GM21381 (cell line): ENCODE measurements at regions not wholly inside any gene's neighbourhood (a gene's known extent, or its start where the extent isn't known, plus 50 kb on each side); places are given as distances from the start of the nearest gene placed in this dataset.

Experiments
- ATAC-seq: cut with Tn5 transposase; IDR thresholded peaks from one replicate; pipeline ENCODE4 v1.9.1; 2021; ENCODE audit warnings: mild to moderate bottlenecking, moderate library complexity; ENCODE audit not compliant: unreplicated experiment

- no peak for ATAC-seq
Measured at GRCh38 chr7:25789701-25790640, 362.0 kb upstream of the NFE2L3 start.

DNA sequence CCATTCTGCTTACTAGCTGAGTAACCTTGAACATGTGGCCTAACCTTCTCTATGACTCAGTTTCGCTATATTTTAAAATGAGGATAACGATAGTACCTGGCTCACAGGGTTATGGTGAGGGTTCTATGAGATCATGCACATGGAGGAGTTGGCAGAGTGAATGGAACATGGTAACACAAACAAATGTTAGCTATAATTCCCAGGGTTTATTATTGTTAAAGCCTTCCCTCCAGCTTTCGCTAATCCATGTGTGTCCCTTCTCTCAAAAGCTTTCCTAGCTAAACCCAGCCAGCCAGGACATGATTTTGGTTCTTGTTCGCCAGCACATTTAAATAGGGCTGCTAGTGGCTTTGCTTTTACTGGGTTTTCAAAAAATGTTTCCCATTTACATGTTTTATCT is 361.0 kb upstream of the NFE2L3 start:
- no peak for ATAC-seq

- no peak for ATAC-seq
Measured at GRCh38 chr7:25792586-25792985, 359.4 kb upstream of the NFE2L3 start.

- no peak for ATAC-seq
Measured at GRCh38 chr7:25795824-25796235, 356.2 kb upstream of the NFE2L3 start.

- no peak for ATAC-seq
Measured at GRCh38 chr7:25798344-25798743, 353.7 kb upstream of the NFE2L3 start.

- no peak for ATAC-seq
Measured at GRCh38 chr7:25801214-25801613, 350.8 kb upstream of the NFE2L3 start.

DNA sequence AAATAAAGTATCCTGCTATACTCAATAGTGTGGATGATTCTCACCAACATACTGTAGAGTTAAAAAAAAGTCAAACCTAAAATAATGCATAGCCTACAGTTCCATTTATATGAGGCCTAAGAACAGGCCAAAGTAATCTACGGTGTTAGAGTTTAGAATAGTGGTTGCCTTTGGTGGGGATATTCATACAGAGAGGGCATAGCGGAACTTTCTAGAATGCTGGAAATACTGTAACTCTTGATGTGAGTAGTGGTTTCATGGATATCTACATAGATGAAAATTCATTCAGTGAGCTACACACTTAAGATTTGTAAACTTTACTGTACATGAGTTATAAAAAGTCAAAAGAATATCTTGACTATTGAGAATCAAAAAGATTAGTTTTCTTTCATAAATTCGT is 349.9 kb upstream of the NFE2L3 start:
- no peak for ATAC-seq

- ATAC-seq = no peak
Measured at GRCh38 chr7:25802473-25802872, 349.5 kb upstream of the NFE2L3 start.

- no peak for ATAC-seq
Measured at GRCh38 chr7:25803117-25803887, 348.7 kb upstream of the NFE2L3 start.

DNA sequence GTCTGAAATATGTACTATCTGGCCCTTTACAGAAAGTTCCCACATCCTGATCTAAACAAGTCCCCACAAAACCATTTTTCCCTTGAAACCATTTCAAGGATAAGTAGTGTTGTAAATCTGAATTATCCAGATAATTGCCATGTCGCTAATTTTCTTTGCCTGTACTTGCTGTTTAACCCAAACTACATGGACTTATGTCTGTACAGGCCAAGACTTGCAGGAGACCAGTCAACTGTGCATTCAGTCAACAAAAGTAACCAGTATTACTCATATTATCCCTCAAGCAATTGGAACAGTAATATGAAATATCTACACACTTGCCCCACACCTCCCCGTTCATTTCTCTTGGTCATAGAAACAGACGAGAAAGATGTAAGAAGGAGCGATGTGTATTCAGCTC is 347.8 kb upstream of the NFE2L3 start:
- ATAC-seq = no peak

DNA sequence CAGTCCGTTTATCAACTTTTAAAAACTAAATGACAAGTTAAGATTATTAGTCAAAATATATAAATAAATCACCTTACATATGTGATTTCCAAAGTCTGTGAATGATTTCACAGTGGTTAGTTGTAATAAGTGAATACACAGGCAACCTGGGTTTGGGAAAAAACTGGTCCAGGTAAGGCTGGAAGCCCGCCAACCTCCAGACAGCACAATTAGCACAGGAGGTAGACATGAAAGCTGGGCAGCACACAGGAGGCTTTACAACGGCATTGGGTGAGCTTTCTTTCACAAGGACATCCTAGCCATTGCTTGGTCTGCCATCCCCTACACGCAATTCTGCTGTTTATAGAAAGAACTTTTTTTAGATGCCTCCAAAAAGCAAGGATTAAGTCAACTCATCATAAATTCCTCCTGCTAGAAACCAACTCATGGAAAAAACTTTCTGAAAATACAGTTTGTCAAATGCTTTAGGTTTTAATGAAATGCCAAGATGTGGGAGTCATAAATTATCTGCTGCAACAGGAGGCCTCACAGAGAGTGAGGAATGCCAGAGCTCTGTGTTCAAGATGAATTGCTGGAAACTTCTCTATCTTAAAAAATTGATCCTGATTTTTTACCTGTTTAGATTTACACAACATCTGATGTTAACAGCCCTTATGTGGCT is 346.8 kb upstream of the NFE2L3 start:
- no peak for ATAC-seq

DNA sequence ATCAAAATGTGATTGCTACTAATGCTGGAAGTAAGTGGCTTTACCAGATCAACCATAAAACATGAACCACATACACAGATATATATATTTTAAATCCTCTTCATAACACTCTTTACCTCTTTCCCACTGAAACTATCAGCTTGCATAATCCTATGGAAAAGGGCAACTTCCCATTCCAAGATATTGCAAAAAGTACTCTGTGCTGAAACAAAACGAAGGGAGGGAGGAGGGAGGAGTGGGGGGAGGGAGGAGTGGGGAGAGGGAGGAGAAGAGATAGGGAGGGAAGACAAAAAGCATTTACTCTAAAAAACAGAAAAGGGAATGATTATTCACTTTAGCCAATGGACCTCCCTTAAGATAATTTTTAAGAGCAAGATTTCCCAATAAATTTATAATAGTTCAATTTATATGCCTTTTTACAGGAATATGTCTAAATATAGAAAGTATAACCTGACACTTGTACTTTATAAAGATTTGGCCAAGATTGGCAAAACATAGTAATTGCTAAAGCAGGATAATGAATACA is 344.8 kb upstream of the NFE2L3 start:
- ATAC-seq = no peak

- no peak for ATAC-seq
Measured at GRCh38 chr7:25809441-25809840, 342.6 kb upstream of the NFE2L3 start.

DNA sequence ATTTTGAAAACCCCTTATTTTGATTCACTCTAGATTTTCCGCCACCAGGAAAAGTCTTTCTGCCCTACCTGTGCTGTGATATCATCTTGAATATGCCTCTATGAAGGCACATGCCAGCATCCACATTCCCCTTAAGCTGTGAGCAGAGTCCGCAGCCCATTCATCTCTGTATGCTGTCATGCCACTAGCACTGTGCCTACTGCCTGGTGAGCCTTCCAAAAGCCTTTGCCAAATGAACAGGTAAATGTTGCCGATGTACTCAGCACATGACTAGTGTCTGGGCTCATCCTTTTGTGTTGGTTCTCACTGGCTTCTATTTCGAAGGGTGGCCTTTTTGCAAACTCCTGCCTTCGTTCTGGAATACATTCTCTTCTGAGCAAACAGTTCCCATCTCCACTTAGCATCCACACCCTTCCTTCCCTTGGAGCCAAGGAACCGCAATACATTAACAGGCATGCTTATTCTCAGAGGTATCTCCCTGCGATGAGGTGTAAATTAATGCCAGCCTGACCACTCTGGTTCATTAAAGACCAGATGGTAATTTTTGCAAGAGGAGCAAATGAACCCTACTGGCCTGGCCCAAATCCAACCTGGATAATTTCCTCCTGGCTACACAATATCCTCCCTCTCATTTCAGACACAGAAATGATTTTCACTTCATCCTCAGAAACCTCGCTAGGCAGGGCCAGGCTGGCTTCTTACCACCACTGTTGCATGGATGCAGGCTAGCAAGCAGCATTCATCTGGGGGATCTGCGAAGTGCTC is 339.7 kb upstream of the NFE2L3 start:
- ATAC-seq = no peak

GRCh38 chr7:25813381-25813780 is 338.6 kb upstream of the NFE2L3 start:
- no peak for ATAC-seq

DNA sequence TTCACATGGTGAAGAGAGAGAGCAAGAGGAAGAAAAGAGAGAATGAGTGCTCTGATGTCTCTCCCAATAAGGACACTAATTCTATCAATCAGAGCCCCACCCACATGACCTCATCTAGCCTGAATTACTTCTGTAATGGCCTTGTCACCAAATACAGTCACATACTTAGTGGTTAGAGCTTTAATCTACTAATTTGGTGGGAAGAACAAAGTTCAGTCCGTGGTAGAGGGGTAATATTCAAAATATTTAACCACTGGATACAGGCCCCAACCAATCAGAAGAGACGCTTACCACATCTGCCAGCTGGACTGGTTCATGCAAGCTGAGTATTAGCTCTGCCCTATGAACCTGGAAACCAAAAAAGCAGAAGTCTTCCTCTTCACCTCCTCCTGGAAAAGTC is 336.3 kb upstream of the NFE2L3 start:
- no peak for ATAC-seq

GRCh38 chr7:25820432-25821040 is 331.5 kb upstream of the NFE2L3 start:
- ATAC-seq = no peak

GRCh38 chr7:25821225-25821624 is 330.8 kb upstream of the NFE2L3 start:
- ATAC-seq = no peak

DNA sequence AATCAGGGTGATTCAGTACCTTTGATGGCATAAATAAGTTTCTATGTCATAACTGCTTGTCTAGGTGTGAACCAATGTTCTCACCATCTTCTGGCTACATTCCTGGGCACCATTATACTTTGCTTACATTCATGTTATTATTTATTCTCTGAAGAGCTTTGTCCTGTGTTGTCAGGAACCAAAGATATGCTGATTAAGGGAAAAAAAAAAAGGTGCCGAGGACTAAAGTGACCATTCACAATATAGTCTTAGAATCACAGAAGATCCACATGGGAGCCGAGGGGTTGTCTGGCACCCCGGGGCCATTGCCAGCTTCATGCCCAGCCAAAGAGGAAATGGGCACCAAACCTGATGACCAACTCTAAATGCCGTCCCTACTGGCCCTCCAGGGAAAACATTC is 329.2 kb upstream of the NFE2L3 start:
- ATAC-seq = no peak

DNA sequence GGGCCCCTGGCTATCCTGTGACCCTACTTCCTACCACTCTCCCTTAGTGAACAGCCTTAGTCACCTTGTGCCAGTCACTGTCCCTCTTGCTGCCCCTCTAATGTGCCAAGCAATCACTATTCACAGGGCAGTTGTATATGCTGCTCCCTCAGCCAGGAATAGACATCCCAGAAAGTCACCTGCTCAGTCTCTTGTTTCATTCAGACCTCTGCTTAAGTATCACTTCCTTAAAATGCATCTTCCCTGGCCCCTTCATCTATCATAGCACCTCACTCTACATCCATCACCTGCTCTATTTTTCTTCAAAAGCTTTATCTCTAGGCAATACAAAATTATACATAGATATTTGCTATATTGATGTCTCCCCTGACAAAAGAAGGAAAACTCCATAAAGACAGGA is 328.4 kb upstream of the NFE2L3 start:
- peak; percentile 65 for ATAC-seq
